GM19238 (cell line): ENCODE measurements at regions not wholly inside any gene's neighbourhood (a gene's known extent, or its start where the extent isn't known, plus 50 kb on each side); places are given as distances from the start of the nearest gene placed in this dataset.

Experiments
- DNase-seq: peaks from one replicate; pipeline ENCODE4 v3.0.0; 2011; ENCODE audit warnings: low spot score; ENCODE audit not compliant: insufficient read length

DNA sequence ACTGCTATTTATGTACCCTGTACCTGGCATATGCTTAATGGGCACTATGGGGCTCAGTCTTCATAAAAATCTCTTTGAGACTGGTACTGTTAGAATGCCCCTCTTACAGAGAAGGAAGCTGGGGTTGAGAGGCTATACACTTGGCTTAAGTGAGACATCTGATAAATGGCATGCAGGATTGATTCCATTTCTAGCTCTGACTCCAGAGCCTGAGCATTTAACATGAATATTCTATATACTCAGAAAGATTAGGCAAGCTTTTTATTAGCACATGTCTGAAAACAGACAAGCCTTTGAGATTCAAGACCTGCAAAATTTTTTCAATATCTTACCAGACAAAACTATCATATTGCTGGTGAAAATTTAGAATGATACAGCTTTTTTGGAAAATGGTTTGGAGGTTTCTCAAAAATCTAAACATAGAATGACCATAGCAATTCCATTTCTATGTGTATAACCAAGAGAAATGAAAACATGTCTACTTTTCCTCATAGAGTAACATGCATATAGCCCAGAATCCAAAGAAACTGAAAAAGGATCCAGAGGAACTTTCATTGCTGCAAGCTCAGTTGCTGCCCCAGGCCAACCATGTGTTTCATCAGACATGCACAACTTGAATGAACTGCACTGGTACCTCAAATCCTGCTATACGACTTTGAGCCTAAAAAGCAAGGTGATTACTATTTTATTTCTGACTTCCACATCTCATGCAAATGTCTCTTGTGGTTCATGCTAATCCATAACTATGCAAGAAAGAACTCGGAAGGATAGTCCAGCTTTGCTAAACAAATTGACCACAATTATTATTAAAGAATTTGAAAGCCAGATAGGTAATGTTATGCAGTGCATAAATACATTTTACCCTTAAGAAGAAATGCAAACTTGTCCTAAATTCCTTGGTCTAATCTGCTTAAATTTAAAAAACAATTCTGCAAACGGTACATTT lies 389.0 kb upstream of the GRIA1 start:
- DNase-seq, result no peak

DNA sequence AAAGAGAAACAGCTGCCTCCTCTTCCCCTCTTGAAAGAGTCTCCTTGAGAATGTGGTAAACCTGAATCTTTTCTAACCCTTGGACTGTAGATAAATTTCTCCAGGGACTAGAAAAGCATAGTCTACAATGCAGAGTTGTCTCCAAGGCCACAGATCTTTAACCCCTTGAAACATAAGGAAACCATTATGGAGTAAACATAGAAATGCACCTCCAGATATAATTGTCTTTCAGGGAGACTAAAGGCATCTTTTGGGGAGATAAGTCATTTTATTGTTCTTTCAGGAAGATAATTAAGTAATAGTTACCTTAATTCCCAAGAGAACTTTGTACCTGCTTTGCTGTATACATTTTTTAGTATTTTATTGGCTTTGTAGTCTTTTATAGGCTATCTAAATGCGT lies 373.6 kb upstream of the GRIA1 start:
- no peak for DNase-seq

GRCh38 chr5:153118018-153118417 lies 372.5 kb upstream of the GRIA1 start:
- no peak for DNase-seq

DNA sequence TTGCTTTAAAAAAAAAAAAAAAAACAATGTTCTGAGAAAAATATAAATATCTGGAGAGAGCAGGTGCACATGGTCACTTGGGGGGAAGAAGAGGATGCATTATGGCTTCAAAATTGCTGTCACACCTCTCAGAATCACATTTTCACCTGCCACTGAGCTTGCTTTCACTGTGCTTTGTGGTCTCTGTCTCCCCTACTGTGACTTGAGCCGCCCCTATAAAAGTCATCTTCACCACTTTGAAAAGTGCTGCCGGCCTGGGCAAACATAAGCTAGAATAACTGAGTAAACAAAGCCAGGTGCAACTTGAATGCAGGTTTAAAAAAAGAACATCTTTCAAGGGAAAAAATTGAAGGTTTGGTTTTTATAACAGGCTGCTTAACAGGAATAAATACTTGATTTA lies 368.1 kb upstream of the GRIA1 start:
- no peak for DNase-seq

GRCh38 chr5:153130296-153130695 lies 360.2 kb upstream of the GRIA1 start:
- DNase-seq, result no peak

GRCh38 chr5:153135411-153135810 lies 355.1 kb upstream of the GRIA1 start:
- no peak for DNase-seq

- no peak for DNase-seq
Observed at GRCh38 chr5:153136910-153137614, 353.4 kb upstream of the GRIA1 start.

GRCh38 chr5:153147891-153148623 lies 342.4 kb upstream of the GRIA1 start:
- DNase-seq, result no peak

- DNase-seq, result no peak
Observed at GRCh38 chr5:153148624-153148976, 341.9 kb upstream of the GRIA1 start.

- DNase-seq, result no peak
Observed at GRCh38 chr5:153151558-153151957, 338.9 kb upstream of the GRIA1 start.

GRCh38 chr5:153153086-153153485 lies 337.4 kb upstream of the GRIA1 start:
- DNase-seq, result no peak

DNA sequence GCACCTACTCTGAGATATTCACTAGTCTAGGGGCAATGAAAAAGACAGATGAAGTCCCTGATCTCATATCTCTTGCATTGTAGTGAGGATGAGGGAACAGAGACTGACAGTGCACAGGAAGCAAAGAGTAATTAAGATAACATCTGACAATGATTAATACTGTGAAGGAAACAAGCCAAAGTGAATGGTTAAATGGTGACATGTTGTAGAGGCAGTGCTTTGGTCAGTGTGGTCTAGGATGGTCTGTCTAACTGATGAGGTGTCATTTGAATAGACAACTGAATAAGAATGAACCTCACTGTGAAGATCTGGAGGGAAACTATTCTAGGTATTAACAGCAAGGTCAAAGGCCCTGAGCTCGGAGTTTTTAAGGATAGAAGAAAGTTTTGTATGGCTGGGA lies 333.3 kb upstream of the GRIA1 start:
- DNase-seq, result no peak

DNA sequence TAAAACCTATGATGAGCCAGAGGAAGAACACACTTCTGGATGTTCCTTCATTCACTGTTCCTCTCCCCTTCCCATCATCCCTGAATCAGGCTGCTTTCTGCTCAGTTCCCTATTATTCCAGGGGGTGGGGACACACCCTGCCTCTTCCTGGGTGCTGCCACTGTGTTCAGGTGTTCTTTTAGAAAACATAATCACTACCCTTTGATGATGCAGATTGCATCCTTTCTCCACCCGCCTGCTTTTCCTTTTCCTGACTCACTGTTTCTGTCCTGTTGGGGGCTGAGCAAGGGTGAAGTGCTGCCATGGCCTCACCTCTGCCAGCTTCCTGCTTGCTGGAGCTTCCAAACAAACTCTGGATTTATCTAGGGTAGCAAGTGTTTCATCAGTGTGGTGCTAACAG lies 331.9 kb upstream of the GRIA1 start:
- DNase-seq, result no peak

- no peak for DNase-seq
Observed at GRCh38 chr5:153159616-153160015, 330.9 kb upstream of the GRIA1 start.

- no peak for DNase-seq
Observed at GRCh38 chr5:153168241-153168640, 322.2 kb upstream of the GRIA1 start.

- no peak for DNase-seq
Observed at GRCh38 chr5:153187503-153187902, 303.0 kb upstream of the GRIA1 start.

DNA sequence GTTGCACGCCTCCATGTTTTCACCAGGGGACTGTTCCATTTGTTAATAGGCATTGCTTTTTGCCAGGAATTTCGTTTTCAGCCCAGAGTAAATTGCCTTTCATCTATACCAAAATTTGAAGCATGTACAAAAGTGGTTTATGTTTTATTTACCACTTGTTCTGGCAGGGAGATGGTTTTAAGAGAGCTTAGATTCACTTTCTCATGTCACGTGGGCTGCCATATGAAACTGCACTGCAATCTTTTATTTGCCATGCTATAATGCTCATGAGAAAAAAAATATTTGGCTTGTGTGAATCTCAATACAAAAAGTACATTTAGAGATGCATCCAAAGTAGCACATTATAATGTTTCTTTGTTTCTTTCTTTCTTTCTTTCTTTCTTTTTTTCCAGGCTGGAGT lies 284.1 kb upstream of the GRIA1 start:
- DNase-seq, result no peak

GRCh38 chr5:153209016-153209415 lies 281.5 kb upstream of the GRIA1 start:
- no peak for DNase-seq

- DNase-seq, result no peak
Observed at GRCh38 chr5:153209687-153210086, 280.8 kb upstream of the GRIA1 start.

DNA sequence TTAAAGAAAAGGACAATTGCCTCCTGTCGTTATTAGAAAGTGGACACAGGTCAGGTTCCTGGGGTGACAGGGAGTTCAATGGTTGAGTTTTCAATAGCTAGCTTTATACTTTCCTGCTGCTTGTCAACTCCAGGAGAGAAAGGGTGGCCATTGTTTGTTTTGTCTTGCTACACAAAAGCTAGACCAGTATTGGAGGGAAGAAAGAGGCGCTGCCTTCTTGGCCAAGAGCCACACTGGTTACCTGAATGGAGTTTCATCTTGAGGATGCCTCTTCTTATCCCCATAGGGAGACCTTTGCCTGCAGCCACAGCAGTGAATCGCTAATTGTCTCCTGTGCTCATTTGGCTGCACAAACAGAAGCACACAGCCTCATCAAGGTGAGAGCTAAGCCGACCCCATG lies 279.4 kb upstream of the GRIA1 start:
- DNase-seq, result no peak

- no peak for DNase-seq
Observed at GRCh38 chr5:153212471-153212870, 278.0 kb upstream of the GRIA1 start.

GRCh38 chr5:153222936-153223335 lies 267.5 kb upstream of the GRIA1 start:
- DNase-seq, result no peak
